Activated CD8-positive, alpha-beta T cell treated with anti-CD3 and anti-CD28 coated beads for 36 hours (primary cell): ENCODE measurements at regions not wholly inside any gene's neighbourhood (a gene's known extent, or its start where the extent isn't known, plus 50 kb on each side); places are given as distances from the start of the nearest gene placed in this dataset.

ENCODE experiments used
- ATAC-seq: fragments of 200-7000 bp; cut with Tn5 transposase; one replicate; pipeline ENCODE4 v1.10.0; 2021; ENCODE audit warnings: mild to moderate bottlenecking, moderate library complexity
- CTCF ChIA-PET: fragments of 350-600 bp; sonication (Branson Sonifier 250); formaldehyde crosslinking; loops from one replicate; lab custom pipeline; 2021; ENCODE audit warnings: antibody characterized with exemption; lab: Charles Lee
- POLR2A ChIA-PET: fragments of 350-600 bp; sonication (Branson Sonifier 250); formaldehyde crosslinking; loops from one replicate; lab custom pipeline; 2021; ENCODE audit warnings: antibody characterized with exemption; lab: Charles Lee
- DNase-seq: peaks from one replicate; pipeline ENCODE4 v3.0.0-alpha.2; 2020
- H3K27ac Mint-ChIP-seq: one replicate; pipeline ENCODE4 v1.8.0; 2021; ENCODE audit warnings: mild to moderate bottlenecking, mixed read lengths
- H3K27me3 Mint-ChIP-seq: one replicate; pipeline ENCODE4 v1.8.0; 2021; ENCODE audit warnings: mixed read lengths
- H3K36me3 Mint-ChIP-seq: one replicate; pipeline ENCODE4 v1.8.0; 2021; ENCODE audit warnings: low read depth, mixed read lengths
- H3K4me1 Mint-ChIP-seq: one replicate; pipeline ENCODE4 v1.8.0; 2021; ENCODE audit warnings: low read depth, mixed read lengths
- H3K4me3 Mint-ChIP-seq: one replicate; pipeline ENCODE4 v1.8.0; 2021; ENCODE audit warnings: mild to moderate bottlenecking, moderate library complexity, mixed read lengths
- H3K9me3 Mint-ChIP-seq: one replicate; pipeline ENCODE4 v1.8.0; 2021; ENCODE audit warnings: mixed read lengths
- intact Hi-C: fragments of 100-400 bp; cut with micrococcal nuclease; formaldehyde crosslinking; loops from one replicate; pipeline ENCODE4 v1.10.0; 2022
- TF ChIP-seq, protein P1 (sequence below): fragments of 200-600 bp; IDR thresholded peaks from one replicate; pipeline ENCODE4 v1.8.0; 2022; ENCODE audit warnings: antibody characterized with exemption, mild to moderate bottlenecking

GRCh38 chr6:1105833-1106400, 206.0 kb upstream of the FOXQ1 start:
- no peaks in the 10 kb centered on the region for H3K36me3 Mint-ChIP-seq
- peaks cover 10% of the 10 kb centered on the region for H3K27me3 Mint-ChIP-seq
- TF ChIP-seq, protein P1, sequence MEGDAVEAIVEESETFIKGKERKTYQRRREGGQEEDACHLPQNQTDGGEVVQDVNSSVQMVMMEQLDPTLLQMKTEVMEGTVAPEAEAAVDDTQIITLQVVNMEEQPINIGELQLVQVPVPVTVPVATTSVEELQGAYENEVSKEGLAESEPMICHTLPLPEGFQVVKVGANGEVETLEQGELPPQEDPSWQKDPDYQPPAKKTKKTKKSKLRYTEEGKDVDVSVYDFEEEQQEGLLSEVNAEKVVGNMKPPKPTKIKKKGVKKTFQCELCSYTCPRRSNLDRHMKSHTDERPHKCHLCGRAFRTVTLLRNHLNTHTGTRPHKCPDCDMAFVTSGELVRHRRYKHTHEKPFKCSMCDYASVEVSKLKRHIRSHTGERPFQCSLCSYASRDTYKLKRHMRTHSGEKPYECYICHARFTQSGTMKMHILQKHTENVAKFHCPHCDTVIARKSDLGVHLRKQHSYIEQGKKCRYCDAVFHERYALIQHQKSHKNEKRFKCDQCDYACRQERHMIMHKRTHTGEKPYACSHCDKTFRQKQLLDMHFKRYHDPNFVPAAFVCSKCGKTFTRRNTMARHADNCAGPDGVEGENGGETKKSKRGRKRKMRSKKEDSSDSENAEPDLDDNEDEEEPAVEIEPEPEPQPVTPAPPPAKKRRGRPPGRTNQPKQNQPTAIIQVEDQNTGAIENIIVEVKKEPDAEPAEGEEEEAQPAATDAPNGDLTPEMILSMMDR = no peak
- ATAC-seq (no peak), DNase-seq (no peak)
- peaks cover 1% of the 10 kb centered on the region for H3K9me3 Mint-ChIP-seq
- H3K27ac Mint-ChIP-seq = no peak overlapping the region
- intact Hi-C loops = no loop called here
- ChIA-PET CTCF (no interaction called here), POLR2A (no interaction called here)
- no peak overlapping the region for H3K4me3 Mint-ChIP-seq
- H3K4me1 Mint-ChIP-seq = no peaks in the 10 kb centered on the region

GRCh38 chr6:1104988-1105670, 206.8 kb upstream of the FOXQ1 start:
- no peak for ATAC-seq
- intact Hi-C loops = no loop called here
- CTCF ChIA-PET = no interaction called here
- Mint-ChIP-seq H3K36me3 (no peaks in the 10 kb centered on the region), H3K4me1 (no peaks in the 10 kb centered on the region), H3K4me3 (no peak overlapping the region), H3K27ac (no peak overlapping the region), H3K9me3 (peaks cover 1% of the 10 kb centered on the region), H3K27me3 (peaks cover 14% of the 10 kb centered on the region)
- TF ChIP-seq, protein P1 = no peak
- POLR2A ChIA-PET = no interaction called here
- DNase-seq = no peak

- DNase-seq (no peak), ATAC-seq (no peak)
- TF ChIP-seq, protein P1 = no peak
- Mint-ChIP-seq H3K36me3 (no peaks in the 10 kb centered on the region), H3K27me3 (peaks cover 18% of the 10 kb centered on the region), H3K27ac (no peak overlapping the region), H3K4me1 (no peaks in the 10 kb centered on the region), H3K9me3 (peaks cover 1% of the 10 kb centered on the region), H3K4me3 (no peak overlapping the region)
- CTCF ChIA-PET = no interaction called here
- intact Hi-C loops = no loop called here
- POLR2A ChIA-PET = no interaction called here
Observed at GRCh38 chr6:1103945-1104623, 207.8 kb upstream of the FOXQ1 start.

GRCh38 chr6:1103021-1103420, 208.9 kb upstream of the FOXQ1 start:
- ChIA-PET CTCF (no interaction called here), POLR2A (interaction anchor here (0.6 kb wide), 1 partner anchor 48 kb away, joined by 3 read pairs; no protein-coding TSS in a partner anchor)
- DNase-seq (no peak), ATAC-seq (no peak)
- peaks cover 18% of the 10 kb centered on the region for H3K27me3 Mint-ChIP-seq
- H3K27ac Mint-ChIP-seq = no peak overlapping the region
- H3K4me1 Mint-ChIP-seq = no peaks in the 10 kb centered on the region
- no peak overlapping the region for H3K4me3 Mint-ChIP-seq
- no peaks in the 10 kb centered on the region for H3K36me3 Mint-ChIP-seq
- intact Hi-C loops = no loop called here
- TF ChIP-seq, protein P1 = no peak
- peaks cover 1% of the 10 kb centered on the region for H3K9me3 Mint-ChIP-seq

GRCh38 chr6:1100269-1100668, 211.6 kb upstream of the FOXQ1 start:
- no peak for ATAC-seq

More at GRCh38 chr6:1100269-1100668, 211.6 kb upstream of the FOXQ1 start:
- TF ChIP-seq, protein P1 = no peak
- intact Hi-C loops = no loop called here
- POLR2A ChIA-PET = no interaction called here
- DNase-seq = no peak
- Mint-ChIP-seq H3K27me3 (peaks cover 17% of the 10 kb centered on the region), H3K4me1 (no peaks in the 10 kb centered on the region), H3K9me3 (no peaks in the 10 kb centered on the region), H3K27ac (no peak overlapping the region), H3K4me3 (no peak overlapping the region), H3K36me3 (no peaks in the 10 kb centered on the region)
- CTCF ChIA-PET = no interaction called here
